H1 (cell line): ENCODE measurements at regions not wholly inside any gene's neighbourhood (a gene's known extent, or its start where the extent isn't known, plus 50 kb on each side); places are given as distances from the start of the nearest gene placed in this dataset.

Source experiments
- CTCF ChIA-PET: fragments of 300-600 bp; sonication (Branson Sonifier 250); formaldehyde crosslinking; loops from one replicate; lab custom pipeline; 2021; ENCODE audit not compliant: partially characterized antibody; lab: Charles Lee
- POLR2A ChIA-PET: fragments of 300-600 bp; sonication (Branson Sonifier 250); formaldehyde crosslinking; loops from one replicate; lab custom pipeline; 2021; ENCODE audit warnings: inconsistent platforms; ENCODE audit not compliant: partially characterized antibody; lab: Charles Lee
- DNase-seq, 2 experiments: peaks; one replicate each; pipeline versions ENCODE4 v3.0.0 to v3.0.0-alpha.2; 2010 to 2022; ENCODE audit warnings: low spot score in 2 of 2, low read depth in 1 of 2, mixed read lengths in 1 of 2
- FAIRE-seq: peaks from 2 replicates; lab custom pipeline; 2011; peaks lifted over from hg19 to GRCh38; lab: Jason Lieb, UNC
- H2AFZ ChIP-seq: 2 replicates; pipeline ENCODE4 v1.8.1; 2012; ENCODE audit warnings: low read length, inconsistent platforms
- H2AK5ac ChIP-seq: 2 replicates; pipeline ENCODE4 v1.6.1; 2013; ENCODE audit warnings: low read depth, low read length
- H2BK120ac ChIP-seq: replicated peaks from 2 replicates; pipeline ENCODE3; 2013; ENCODE audit warnings: low read depth, low read length, inconsistent platforms
- H2BK12ac ChIP-seq: 2 replicates; pipeline ENCODE4 v1.6.1; 2013; ENCODE audit warnings: low read depth, low read length
- H2BK15ac ChIP-seq: 2 replicates; pipeline ENCODE4 v1.6.1; 2013; ENCODE audit warnings: low read length
- H2BK20ac ChIP-seq: 2 replicates; pipeline ENCODE4 v1.6.1; 2013; ENCODE audit warnings: low read length
- H2BK5ac ChIP-seq: 2 replicates; pipeline ENCODE4 v1.6.1; 2013; ENCODE audit warnings: low read depth, low read length
- H3K14ac ChIP-seq: 2 replicates; pipeline ENCODE4 v1.6.1; 2013; ENCODE audit warnings: inconsistent platforms; ENCODE audit not compliant: insufficient read length
- H3K18ac ChIP-seq: 2 replicates; pipeline ENCODE4 v1.6.1; 2013; ENCODE audit warnings: low read length; ENCODE audit errors: extremely low read depth
- H3K23ac ChIP-seq: 2 replicates; pipeline ENCODE4 v1.6.1; 2013; ENCODE audit warnings: inconsistent platforms; ENCODE audit not compliant: insufficient read length
- H3K23me2 ChIP-seq: 2 replicates; pipeline ENCODE4 v1.6.1; 2013; ENCODE audit warnings: low read depth, low read length
- H3K27ac ChIP-seq: 2 replicates; pipeline ENCODE4 v1.6.1; 2011; ENCODE audit warnings: low read depth, low read length, inconsistent platforms
- H3K27me3 ChIP-seq, 4 experiments: replicated peaks in 1 of 4; 1 replicate in 1 of 4; 2 replicates in 3 of 4; pipeline versions ENCODE4 v1.6.1 to v1.8.1; 2011 to 2013; ENCODE audit warnings: low read length in 3 of 4, mild to moderate bottlenecking in 3 of 4, inconsistent platforms in 2 of 4, mixed read lengths in 2 of 4, moderate library complexity in 1 of 4; ENCODE audit not compliant: control insufficient read depth in 3 of 4, insufficient read depth in 3 of 4; ENCODE audit errors: extremely low read depth in 1 of 4
- H3K36me3 ChIP-seq, 4 experiments: 2 replicates each; pipeline versions ENCODE4 v1.6.1 to v1.8.1; 2011 to 2013; ENCODE audit warnings: mild to moderate bottlenecking in 4 of 4, low read length in 3 of 4, moderate library complexity in 2 of 4, control low read depth in 1 of 4, inconsistent platforms in 1 of 4; ENCODE audit not compliant: insufficient read depth in 4 of 4, control insufficient read depth in 2 of 4
- H3K4ac ChIP-seq: replicated peaks from 2 replicates; pipeline ENCODE3; 2013; ENCODE audit warnings: low read length, low read depth, mixed read lengths, inconsistent platforms; ENCODE audit not compliant: insufficient read length
- H3K4me1 ChIP-seq, 4 experiments: replicated peaks in 1 of 4; 1 replicate in 1 of 4; 2 replicates in 3 of 4; pipeline versions ENCODE4 v1.6.1 to v1.8.1; 2011 to 2013; ENCODE audit warnings: low read length in 3 of 4, inconsistent platforms in 2 of 4, mixed read lengths in 1 of 4; ENCODE audit not compliant: insufficient read depth in 4 of 4, control insufficient read depth in 3 of 4
- H3K4me2 ChIP-seq, 2 experiments: 2 replicates each; pipeline versions ENCODE4 v1.6.1 to v1.8.1; 2011 to 2013; ENCODE audit warnings: low read depth in 2 of 2, low read length in 2 of 2, control low read depth in 1 of 2, inconsistent platforms in 1 of 2, mild to moderate bottlenecking in 1 of 2; ENCODE audit not compliant: insufficient read depth in 1 of 2
- H3K4me3 ChIP-seq, 4 experiments: fragments of 200-600, 300-600 bp in 1 of 4; sonication (generic), shearing (Covaris generic), sonication (Bioruptor Twin) in 1 of 4; 2 replicates each; pipeline versions ENCODE4 v1.5.1 to v1.8.1; 2011 to 2016; ENCODE audit warnings: low read length in 4 of 4, low read depth in 3 of 4, control low read depth in 2 of 4, inconsistent platforms in 2 of 4, mild to moderate bottlenecking in 2 of 4, mixed read lengths in 1 of 4, moderate library complexity in 1 of 4; ENCODE audit not compliant: insufficient read depth in 2 of 4; ENCODE audit errors: extremely low read depth in 1 of 4
- H3K56ac ChIP-seq: replicated peaks from 2 replicates; pipeline ENCODE3; 2013; ENCODE audit warnings: low read depth, mild to moderate bottlenecking, mixed read lengths, low read length, inconsistent platforms; ENCODE audit not compliant: insufficient read length
- H3K79me1 ChIP-seq: 2 replicates; pipeline ENCODE4 v1.6.1; 2013; ENCODE audit warnings: low read depth, low read length, control low read depth
- H3K79me2 ChIP-seq, 2 experiments: 2 replicates each; pipeline versions ENCODE4 v1.6.1 to v1.8.1; 2012 to 2013; ENCODE audit warnings: low read length in 2 of 2, mild to moderate bottlenecking in 2 of 2, inconsistent platforms in 1 of 2; ENCODE audit not compliant: insufficient read depth in 2 of 2, control insufficient read depth in 1 of 2
- H3K9ac ChIP-seq, 4 experiments: replicated peaks in 1 of 4; 1 replicate in 1 of 4; 2 replicates in 3 of 4; pipeline versions ENCODE4 v1.6.1 to v1.8.1; 2011 to 2013; ENCODE audit warnings: low read depth in 3 of 4, low read length in 3 of 4, control low read depth in 2 of 4, mild to moderate bottlenecking in 2 of 4, moderate library complexity in 2 of 4, inconsistent platforms in 1 of 4; ENCODE audit errors: extremely low read depth in 1 of 4
- H3K9me3 ChIP-seq, 2 experiments: 2 replicates each; pipeline versions ENCODE4 v1.6.1 to v1.8.1; 2012 to 2013; ENCODE audit warnings: mild to moderate bottlenecking in 2 of 2, moderate library complexity in 2 of 2, control low read depth in 1 of 2, inconsistent platforms in 1 of 2, low read depth in 1 of 2, low read length in 1 of 2, mixed read lengths in 1 of 2; ENCODE audit not compliant: insufficient read depth in 2 of 2
- H4K20me1 ChIP-seq, 2 experiments: replicated peaks in 1 of 2; 2 replicates each; pipeline versions ENCODE3 to v1.8.1; 2011 to 2013; ENCODE audit warnings: inconsistent platforms in 2 of 2, low read length in 2 of 2, mild to moderate bottlenecking in 1 of 2; ENCODE audit not compliant: insufficient read depth in 2 of 2, control insufficient read depth in 1 of 2
- H4K5ac ChIP-seq: 2 replicates; pipeline ENCODE4 v1.6.1; 2013; ENCODE audit warnings: low read length, low read depth, mixed read lengths, inconsistent platforms; ENCODE audit not compliant: insufficient read length
- H4K8ac ChIP-seq: 2 replicates; pipeline ENCODE4 v1.8.0; 2013; ENCODE audit warnings: mild to moderate bottlenecking, moderate library complexity, low read length, inconsistent platforms; ENCODE audit not compliant: insufficient read depth; ENCODE audit errors: extremely low read depth
- H4K91ac ChIP-seq: replicated peaks from 2 replicates; pipeline ENCODE3; 2013; ENCODE audit warnings: low read length, mixed read lengths, inconsistent platforms; ENCODE audit not compliant: insufficient read length
- EGR1 ChIP-seq: IDR thresholded peaks from 2 replicates; pipeline ENCODE4 v1.6.1; 2011; ENCODE audit warnings: low read depth, low read length, borderline replicate concordance
- HDAC6 ChIP-seq: IDR thresholded peaks from one replicate; pipeline ENCODE4 v1.7.1; 2012; ENCODE audit warnings: low read depth, mild to moderate bottlenecking, inconsistent platforms, low read length, moderate library complexity
- POLR2A ChIP-seq, 2 experiments: IDR thresholded peaks; 1 replicate in 1 of 2; 2 replicates in 1 of 2; pipeline ENCODE4 v1.6.1; 2011; ENCODE audit warnings: low read depth in 2 of 2, low read length in 2 of 2, mild to moderate bottlenecking in 2 of 2; ENCODE audit errors: control extremely low read depth in 1 of 2
- POLR2AphosphoS5 ChIP-seq: IDR thresholded peaks from 2 replicates; pipeline ENCODE4 v1.6.1; 2011; ENCODE audit warnings: low read depth, low read length
- SAP30 ChIP-seq: fragments of 300-600 bp; sonication (generic); IDR thresholded peaks from 2 replicates; pipeline ENCODE4 v1.7.1; 2012; ENCODE audit warnings: low read length, moderate library complexity, mild to moderate bottlenecking, inconsistent platforms; ENCODE audit not compliant: insufficient read depth, insufficient replicate concordance
- WGBS, 2 experiments: shearing (Covaris generic) in 1 of 2; methylation state at CpG; one replicate each; pipeline versions ENCODE4 v1.1.6 to v1.1.7; 2013 to 2015; ENCODE audit warnings: low lambda C conversion rate in 2 of 2, mixed read lengths in 2 of 2, inconsistent platforms in 1 of 2, low coverage in 1 of 2, missing lambda C conversion rate in 1 of 2; ENCODE audit not compliant: insufficient replicate concordance in 2 of 2, insufficient coverage in 1 of 2, insufficient read length in 1 of 2; ENCODE audit errors: extremely low coverage in 1 of 2, missing lambda C conversion rate in 1 of 2; 5-methylcytosine and 5-hydroxymethylcytosine counted together
- TF ChIP-seq, protein P1 (sequence below): IDR thresholded peaks from 2 replicates; pipeline ENCODE4 v1.6.1; 2012; ENCODE audit warnings: inconsistent platforms

DNA sequence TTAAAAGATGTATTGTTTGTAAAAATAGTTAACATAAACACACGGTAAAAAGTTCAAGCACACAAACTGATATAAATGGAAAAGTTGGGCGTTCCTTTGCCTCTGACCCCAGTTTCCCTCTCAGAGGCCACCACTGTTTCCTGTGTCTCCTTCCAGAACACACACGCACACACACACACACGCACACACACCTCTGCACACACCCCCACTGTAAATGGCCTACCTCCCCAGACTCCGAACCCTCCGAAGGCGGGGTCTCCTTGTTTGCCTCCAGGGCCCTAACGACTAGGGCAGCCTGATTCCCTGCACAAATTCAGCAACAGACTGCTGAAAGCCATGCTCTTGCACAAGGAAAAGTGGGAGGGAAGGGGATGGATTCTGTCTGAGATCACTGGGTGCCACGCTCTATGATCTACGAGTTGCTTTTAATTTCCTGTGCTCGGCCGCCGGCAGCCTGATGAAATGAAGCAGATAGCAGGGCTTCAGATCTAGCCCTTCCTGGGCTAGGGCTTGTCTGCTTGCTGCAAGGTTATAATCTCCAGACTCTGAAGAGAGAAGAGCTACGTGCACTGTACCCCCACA is 184.0 kb upstream of the IL12B start:
- FAIRE-seq: no peak
- ChIA-PET POLR2A (interaction anchor here (0.7 kb wide), 1 partner anchor 885 kb away, joined by 3 read pairs; no protein-coding TSS in a partner anchor), CTCF (interaction anchor here (0.8 to 4.9 kb wide), 15 partner anchors 8 to 458 kb away, joined by 3 to 37 read pairs (median 4); no protein-coding TSS in a partner anchor)

More for the DNA sequence above, 184.0 kb upstream of the IL12B start:
- no peaks in the 10 kb centered on the region for H4K20me1 ChIP-seq
- H3K56ac ChIP-seq: no peak overlapping the region
- H3K27me3 ChIP-seq: no peaks in the 10 kb centered on the region
- H4K8ac ChIP-seq: no peak overlapping the region
- H3K9ac ChIP-seq: no peak overlapping the region
- H2BK15ac ChIP-seq: no peak overlapping the region
- H3K4me1 ChIP-seq: peaks cover 0 to 3% (median 1%) of the 10 kb centered on the region in 4 experiments; a peak in 2 of 7 replicates
- no peak overlapping the region for H3K4me2 ChIP-seq
- no peak overlapping the region for H2BK5ac ChIP-seq
- no peak overlapping the region for H3K14ac ChIP-seq
- no peak overlapping the region for H3K4ac ChIP-seq
- 93% methylated on average over 13 of the region's 14 CpGs; no CpG with 5 or more reads in 1 of the 2 experiments for WGBS, 2 experiments
- H3K79me1 ChIP-seq: no peaks in the 10 kb centered on the region
- H2AFZ ChIP-seq: no peak overlapping the region
- no peak overlapping the region for H3K4me3 ChIP-seq
- no peak overlapping the region for H3K27ac ChIP-seq
- no peaks in the 10 kb centered on the region for H3K9me3 ChIP-seq
- H2BK12ac ChIP-seq: no peak overlapping the region
- no peak overlapping the region for H3K23ac ChIP-seq
- no peak for TF ChIP-seq POLR2A (IDR thresholded peaks at IDR 0.05; ENCODE audit: control extremely low read depth in 1 of 2, low read depth in 2 of 2, low read length in 2 of 2)
- TF ChIP-seq, protein P1, sequence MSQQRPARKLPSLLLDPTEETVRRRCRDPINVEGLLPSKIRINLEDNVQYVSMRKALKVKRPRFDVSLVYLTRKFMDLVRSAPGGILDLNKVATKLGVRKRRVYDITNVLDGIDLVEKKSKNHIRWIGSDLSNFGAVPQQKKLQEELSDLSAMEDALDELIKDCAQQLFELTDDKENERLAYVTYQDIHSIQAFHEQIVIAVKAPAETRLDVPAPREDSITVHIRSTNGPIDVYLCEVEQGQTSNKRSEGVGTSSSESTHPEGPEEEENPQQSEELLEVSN: no peak
- TF ChIP-seq POLR2AphosphoS5: no peak
- no peak for TF ChIP-seq HDAC6
- no peak for TF ChIP-seq EGR1
- no peak for TF ChIP-seq SAP30
- no peak for DNase-seq
- no peak overlapping the region for H4K91ac ChIP-seq
- no peak overlapping the region for H3K18ac ChIP-seq
- H3K36me3 ChIP-seq: no peaks in the 10 kb centered on the region
- no peaks in the 10 kb centered on the region for H3K79me2 ChIP-seq
- no peak overlapping the region for H4K5ac ChIP-seq
- H2BK20ac ChIP-seq: no peak overlapping the region
- no peak overlapping the region for H2AK5ac ChIP-seq
- H2BK120ac ChIP-seq: no peak overlapping the region
- H3K23me2 ChIP-seq: no peaks in the 10 kb centered on the region
